IMR-90 (cell line): ENCODE measurements at regions not wholly inside any gene's neighbourhood (a gene's known extent, or its start where the extent isn't known, plus 50 kb on each side); places are given as distances from the start of the nearest gene placed in this dataset.
A peak's percentile ranks its signal among the peaks of the same experiment; 100 is the strongest.

Source experiments
- ATAC-seq: fragments of 200-7000 bp; cut with Tn5 transposase; 2 replicates; pipeline ENCODE4 v1.9.1; 2020; ENCODE audit warnings: low read depth, mild to moderate bottlenecking, moderate library complexity
- BruUV-seq: library from RNA; stranded (reverse); fragments of 400-500 nt; replicated peaks from 2 replicates; lab custom pipeline; 2021; lab: Mats Ljungman, UMichigan
- CTCF ChIA-PET: fragments of 300-600 bp; formaldehyde crosslinking; extraction: SDS; loops from one replicate; lab custom pipeline; 2021; ENCODE audit warnings: antibody characterized with exemption; lab: Yijun Ruan, JAX
- POLR2A ChIA-PET: fragments of 300-600 bp; sonication (Branson Sonifier 250); formaldehyde crosslinking; loops from one replicate; lab custom pipeline; 2022; ENCODE audit warnings: antibody characterized with exemption; ENCODE audit not compliant: unreplicated experiment; lab: Charles Lee
- DNase-seq: peaks from one replicate; pipeline ENCODE4 v3.0.0; 2013
- H2AFZ ChIP-seq: replicated peaks from 2 replicates; pipeline ENCODE3; 2013; ENCODE audit warnings: low read length, mild to moderate bottlenecking; ENCODE audit not compliant: poor library complexity
- H2AK5ac ChIP-seq: 2 replicates; pipeline ENCODE4 v1.6.1; 2013; ENCODE audit warnings: low read depth, low read length, inconsistent platforms
- H2AK9ac ChIP-seq: replicated peaks from 2 replicates; pipeline ENCODE3; 2013; ENCODE audit warnings: mild to moderate bottlenecking, low read depth, low read length, moderate library complexity; ENCODE audit not compliant: poor library complexity
- H2BK120ac ChIP-seq: 2 replicates; pipeline ENCODE4 v1.6.1; 2013; ENCODE audit warnings: low read depth, low read length, inconsistent platforms
- H2BK15ac ChIP-seq: 3 replicates; pipeline ENCODE4 v1.6.1; 2013; ENCODE audit warnings: low read depth, low read length, inconsistent platforms
- H2BK20ac ChIP-seq: 2 replicates; pipeline ENCODE4 v1.6.1; 2013; ENCODE audit warnings: low read depth, mild to moderate bottlenecking, inconsistent platforms, low read length, moderate library complexity
- H2BK5ac ChIP-seq: 2 replicates; pipeline ENCODE4 v1.6.1; 2013; ENCODE audit warnings: mild to moderate bottlenecking, low read depth, low read length, inconsistent platforms; ENCODE audit not compliant: poor library complexity, severe bottlenecking
- H3K14ac ChIP-seq: replicated peaks from 2 replicates; pipeline ENCODE4 v1.6.1; 2013; ENCODE audit warnings: low read depth, low read length, inconsistent platforms
- H3K18ac ChIP-seq: 2 replicates; pipeline ENCODE4 v1.6.1; 2013; ENCODE audit warnings: low read depth, low read length, control low read depth
- H3K23ac ChIP-seq: 2 replicates; pipeline ENCODE4 v1.6.1; 2013; ENCODE audit warnings: low read depth, low read length, inconsistent platforms
- H3K27ac ChIP-seq: 2 replicates; pipeline ENCODE4 v1.5.1; 2013; ENCODE audit warnings: mild to moderate bottlenecking, control low read depth, low read length; ENCODE audit not compliant: insufficient read depth
- H3K27me3 ChIP-seq: 2 replicates; pipeline ENCODE4 v1.6.1; 2013; ENCODE audit warnings: low read length; ENCODE audit not compliant: control insufficient read depth, insufficient read depth
- H3K36me3 ChIP-seq: 2 replicates; pipeline ENCODE4 v1.6.1; 2013; ENCODE audit warnings: low read length, mixed read lengths; ENCODE audit not compliant: control insufficient read depth, insufficient read depth
- H3K4ac ChIP-seq: 2 replicates; pipeline ENCODE4 v1.6.1; 2013; ENCODE audit warnings: low read depth, low read length, inconsistent platforms
- H3K4me1 ChIP-seq: 2 replicates; pipeline ENCODE4 v1.6.1; 2013; ENCODE audit warnings: low read length, mixed read lengths; ENCODE audit not compliant: control insufficient read depth, insufficient read depth
- H3K4me2 ChIP-seq: 2 replicates; pipeline ENCODE4 v1.6.1; 2013; ENCODE audit warnings: low read depth, mild to moderate bottlenecking, control low read depth, low read length, moderate library complexity
- H3K4me3 ChIP-seq: 2 replicates; pipeline ENCODE4 v1.5.1; 2013; ENCODE audit warnings: low read depth, mild to moderate bottlenecking, control low read depth, low read length, moderate library complexity; ENCODE audit not compliant: insufficient read depth
- H3K56ac ChIP-seq: 2 replicates; pipeline ENCODE4 v1.6.1; 2013; ENCODE audit warnings: low read length, inconsistent platforms; ENCODE audit not compliant: insufficient read depth; ENCODE audit errors: extremely low read depth
- H3K79me1 ChIP-seq, 2 experiments: 2 replicates each; pipeline ENCODE4 v1.6.1; 2013; ENCODE audit warnings: low read length in 2 of 2, inconsistent platforms in 1 of 2, low read depth in 1 of 2
- H3K9ac ChIP-seq: 2 replicates; pipeline ENCODE4 v1.6.1; 2013; ENCODE audit warnings: low read depth, low read length, control low read depth
- H3K9me1 ChIP-seq: 2 replicates; pipeline ENCODE4 v1.6.1; 2013; ENCODE audit warnings: low read length, inconsistent platforms; ENCODE audit not compliant: insufficient read depth
- H3K9me3 ChIP-seq: 2 replicates; pipeline ENCODE4 v1.6.1; 2013; ENCODE audit warnings: low read length; ENCODE audit not compliant: control insufficient read depth, insufficient read depth
- H4K20me1 ChIP-seq: 2 replicates; pipeline ENCODE4 v1.6.1; 2013; ENCODE audit warnings: low read length, inconsistent platforms; ENCODE audit not compliant: insufficient read depth
- H4K5ac ChIP-seq: 2 replicates; pipeline ENCODE4 v1.6.1; 2013; ENCODE audit warnings: mild to moderate bottlenecking, low read depth, low read length, control low read depth
- H4K8ac ChIP-seq, 2 experiments: 2 replicates each; pipeline ENCODE4 v1.6.1; 2013; ENCODE audit warnings: low read depth in 2 of 2, low read length in 2 of 2, control low read depth in 1 of 2, inconsistent platforms in 1 of 2
- H4K91ac ChIP-seq: 2 replicates; pipeline ENCODE4 v1.6.1; 2013; ENCODE audit warnings: low read depth, low read length, inconsistent platforms; ENCODE audit not compliant: insufficient read depth
- CEBPB ChIP-seq: IDR thresholded peaks from 2 replicates; pipeline ENCODE4 v1.6.1; 2012; ENCODE audit warnings: low read depth, low read length, improper control_type of control experiment
- CTCF ChIP-seq: conservative IDR thresholded peaks from 2 replicates; pipeline ENCODE4 v1.5.1; 2012; ENCODE audit warnings: mild to moderate bottlenecking, low read depth, low read length, improper control_type of control experiment
- ELK1 ChIP-seq: fragments of 150-350 bp; IDR thresholded peaks from 2 replicates; pipeline ENCODE4 v1.6.1; 2016; ENCODE audit warnings: low read depth, mild to moderate bottlenecking, low read length, moderate library complexity, borderline replicate concordance
- FOS ChIP-seq: fragments of 150-350 bp; IDR thresholded peaks from 2 replicates; pipeline ENCODE4 v1.6.1; 2016; ENCODE audit warnings: low read depth, low read length
- MAFK ChIP-seq: IDR thresholded peaks from 2 replicates; pipeline ENCODE4 v1.6.1; 2012; ENCODE audit warnings: low read depth, low read length, improper control_type of control experiment
- MAZ ChIP-seq: IDR thresholded peaks from 2 replicates; pipeline ENCODE4 v1.6.1; 2012; ENCODE audit warnings: low read depth, mild to moderate bottlenecking, low read length, improper control_type of control experiment, moderate library complexity, borderline replicate concordance
- NFE2L2 ChIP-seq: fragments of 150-350 bp; IDR thresholded peaks from 2 replicates; pipeline ENCODE4 v1.6.1; 2016; ENCODE audit warnings: low read depth, mild to moderate bottlenecking, low read length
- dilution Hi-C: fragments of 300-500 bp; cut with HindIII; formaldehyde crosslinking; loops from one replicate; pipeline ENCODE4 v1.14.3; 2018; ENCODE audit warnings: low sequenced_read_pairs; ENCODE audit not compliant: unreplicated experiment
- in situ Hi-C: fragments of 300-500 bp; cut with MboI; formaldehyde crosslinking; loops from 3 replicates; pipeline ENCODE4 v1.14.3; 2019; ENCODE audit warnings: low sequenced_read_pairs, inconsistent platforms, mixed read lengths
- intact Hi-C: fragments of 100-400 bp; cut with micrococcal nuclease; formaldehyde crosslinking; loops from 2 replicates; pipeline ENCODE4 v1.10.0; 2022

- dilution Hi-C loops: no loop called here
- Histone ChIP-seq H3K4me3 (no peak overlapping the region), H3K23ac (no peak overlapping the region), H3K36me3 (no peaks in the 10 kb centered on the region), H3K9me1 (no peaks in the 10 kb centered on the region), H4K20me1 (no peaks in the 10 kb centered on the region), H4K8ac (no peak overlapping the region), H3K4ac (no peak overlapping the region), H3K14ac (no peak overlapping the region), H4K91ac (no peak overlapping the region), H2BK120ac (no peak overlapping the region), H3K27ac (no peak overlapping the region), H3K9ac (no peak overlapping the region), H2AFZ (no peak overlapping the region), H2BK5ac (no peak overlapping the region), H3K79me1 (no peaks in the 10 kb centered on the region), H3K56ac (no peak overlapping the region), H3K9me3 (no peaks in the 10 kb centered on the region), H4K5ac (no peak overlapping the region), H2BK15ac (no peak overlapping the region), H3K4me2 (no peak overlapping the region), H3K4me1 (no peaks in the 10 kb centered on the region), H3K18ac (no peak overlapping the region), H2BK20ac (no peak overlapping the region), H3K27me3 (no peaks in the 10 kb centered on the region), H2AK5ac (no peak overlapping the region), H2AK9ac (no peak overlapping the region)
- in situ Hi-C loops: no loop called here
- BruUV-seq: no TSS peak
- ATAC-seq: no peak
- TF ChIP-seq CEBPB (peak; percentile 37; the same call in 1 of the 2 replicates), CTCF (no peak), ELK1 (no peak), NFE2L2 (no peak), MAFK (no peak), FOS (no peak), MAZ (no peak)
- no peak for DNase-seq
- POLR2A ChIA-PET: no interaction called here
- CTCF ChIA-PET: no interaction called here
- intact Hi-C loops: loop anchor here (10.0 kb wide), 1 partner anchor 178 kb away; no protein-coding TSS in a partner anchor
These were observed 431.0 kb upstream of the SLC30A5 start for GRCh38 chr5:68662804-68663307.
